ENCODE measurements at regions not wholly inside any gene's neighbourhood (a gene's known extent, or its start where the extent isn't known, plus 50 kb on each side); places are given as distances from the start of the nearest gene placed in this dataset.
"Not testable (repeated sequence)": the region's sequence is repeated elsewhere in the genome, so short reads cannot be mapped to it uniquely, and the experiment has no call there.

DNA sequence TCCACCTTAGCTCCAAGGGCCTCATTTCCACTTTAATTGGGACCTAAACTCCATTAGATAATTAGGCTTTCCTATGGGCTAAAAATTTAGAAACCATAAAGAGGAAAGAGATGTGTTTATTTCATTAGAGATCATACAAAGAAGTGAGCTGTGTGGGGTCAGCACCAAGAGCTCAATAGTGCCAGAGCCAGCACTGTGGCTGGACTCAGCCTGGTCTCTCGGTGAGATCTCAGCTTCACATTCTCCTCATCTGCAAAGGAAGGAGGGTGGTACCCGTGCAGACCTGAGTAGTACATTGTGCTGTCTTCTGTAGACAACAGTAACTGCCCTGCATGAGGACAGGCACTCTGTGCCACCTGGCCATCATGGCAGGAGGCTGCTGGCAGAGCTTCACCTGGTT is 136.1 kb upstream of the EPB41L4A start:
- TF ChIP-seq, protein P1, sequence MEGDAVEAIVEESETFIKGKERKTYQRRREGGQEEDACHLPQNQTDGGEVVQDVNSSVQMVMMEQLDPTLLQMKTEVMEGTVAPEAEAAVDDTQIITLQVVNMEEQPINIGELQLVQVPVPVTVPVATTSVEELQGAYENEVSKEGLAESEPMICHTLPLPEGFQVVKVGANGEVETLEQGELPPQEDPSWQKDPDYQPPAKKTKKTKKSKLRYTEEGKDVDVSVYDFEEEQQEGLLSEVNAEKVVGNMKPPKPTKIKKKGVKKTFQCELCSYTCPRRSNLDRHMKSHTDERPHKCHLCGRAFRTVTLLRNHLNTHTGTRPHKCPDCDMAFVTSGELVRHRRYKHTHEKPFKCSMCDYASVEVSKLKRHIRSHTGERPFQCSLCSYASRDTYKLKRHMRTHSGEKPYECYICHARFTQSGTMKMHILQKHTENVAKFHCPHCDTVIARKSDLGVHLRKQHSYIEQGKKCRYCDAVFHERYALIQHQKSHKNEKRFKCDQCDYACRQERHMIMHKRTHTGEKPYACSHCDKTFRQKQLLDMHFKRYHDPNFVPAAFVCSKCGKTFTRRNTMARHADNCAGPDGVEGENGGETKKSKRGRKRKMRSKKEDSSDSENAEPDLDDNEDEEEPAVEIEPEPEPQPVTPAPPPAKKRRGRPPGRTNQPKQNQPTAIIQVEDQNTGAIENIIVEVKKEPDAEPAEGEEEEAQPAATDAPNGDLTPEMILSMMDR (conservative IDR thresholded peaks at IDR 0.05): no peak
- Mint-ChIP-seq H3K4me3 (no peak overlapping the region), H3K9me3 (no peaks in the 10 kb centered on the region), H3K27ac (ENCODE audit: unreplicated experiment) (no peak overlapping the region), H3K27me3 (ENCODE audit: low read depth) (no peaks in the 10 kb centered on the region), H3K36me3 (ENCODE audit: low read depth) (no peaks in the 10 kb centered on the region), H3K4me1 (peaks cover 3% of the 10 kb centered on the region)
- no peak for DNase-seq (ENCODE audit: low read depth, low spot score)

DNA sequence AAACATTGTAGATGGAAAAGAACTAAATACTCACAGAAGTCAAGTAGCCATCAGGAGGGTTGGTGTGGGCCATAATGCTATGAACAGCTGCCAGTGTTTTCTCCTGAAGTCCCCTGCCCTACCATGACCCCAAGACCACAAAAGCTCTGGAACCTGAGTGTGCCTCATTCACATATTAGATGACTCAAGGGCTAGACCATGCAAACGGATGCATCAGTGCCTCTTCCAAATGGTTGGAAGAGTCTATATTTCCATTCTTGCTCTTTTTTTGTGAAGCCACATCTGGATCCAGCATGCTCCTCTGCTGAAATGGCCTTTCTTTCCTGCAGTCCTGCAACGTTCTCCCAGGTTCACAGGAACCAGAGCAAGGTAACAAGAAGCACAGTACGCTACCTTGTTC is 136.6 kb upstream of the EPB41L4A start:
- H3K4me3 Mint-ChIP-seq: no peak overlapping the region
- TF ChIP-seq, protein P1 (conservative IDR thresholded peaks at IDR 0.05): no peak
- H3K27me3 Mint-ChIP-seq (ENCODE audit: low read depth): no peaks in the 10 kb centered on the region
- peaks cover 3% of the 10 kb centered on the region for H3K4me1 Mint-ChIP-seq
- no peak for DNase-seq (ENCODE audit: low read depth, low spot score)
- H3K27ac Mint-ChIP-seq (ENCODE audit: unreplicated experiment): no peak overlapping the region
- H3K36me3 Mint-ChIP-seq (ENCODE audit: low read depth): no peaks in the 10 kb centered on the region
- no peaks in the 10 kb centered on the region for H3K9me3 Mint-ChIP-seq

DNA sequence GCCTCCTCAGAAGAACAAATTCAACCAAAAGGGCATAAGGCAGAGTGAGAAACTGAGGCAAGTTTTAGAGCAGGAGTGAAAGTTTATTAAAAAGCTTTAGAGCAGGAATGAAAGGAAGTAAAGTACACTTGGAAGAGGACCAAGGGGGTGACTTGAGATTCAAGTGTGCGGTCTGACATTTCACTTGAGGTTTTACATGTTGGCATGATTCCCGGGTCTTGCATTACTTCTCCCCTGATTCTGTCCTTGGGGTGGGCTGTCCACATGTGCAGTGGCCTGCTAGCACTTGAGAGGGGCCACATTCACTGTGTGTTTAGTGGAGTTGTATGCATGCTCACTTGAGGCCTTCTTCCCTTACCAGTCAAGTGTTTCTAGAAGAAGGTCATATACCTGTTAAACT is 140.4 kb upstream of the EPB41L4A start:
- not testable (repeated sequence) for H3K27me3 Mint-ChIP-seq (ENCODE audit: low read depth); H3K4me3 Mint-ChIP-seq; H3K27ac Mint-ChIP-seq (ENCODE audit: unreplicated experiment); DNase-seq (ENCODE audit: low read depth, low spot score); H3K4me1 Mint-ChIP-seq; H3K36me3 Mint-ChIP-seq (ENCODE audit: low read depth)
- H3K9me3 Mint-ChIP-seq: peaks cover 11% of the 10 kb centered on the region

DNA sequence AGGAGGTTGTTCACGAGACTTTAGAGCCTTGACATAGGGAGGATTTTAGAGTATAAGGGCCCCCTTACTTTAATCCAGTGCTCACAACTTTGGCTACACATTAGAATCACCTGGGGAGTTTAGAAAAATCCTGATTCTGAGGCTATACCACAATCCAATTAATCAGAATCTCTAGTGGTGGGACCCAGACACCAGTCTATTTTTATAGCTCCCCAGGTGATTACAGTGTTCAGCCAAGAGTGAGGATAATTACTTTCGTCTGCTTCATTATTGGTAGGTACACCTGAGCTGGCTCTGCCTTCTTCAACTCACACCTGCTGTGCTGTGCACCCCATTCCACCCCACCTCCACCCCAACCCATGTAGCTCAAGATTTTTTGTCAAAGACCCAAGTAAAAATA is 141.3 kb upstream of the EPB41L4A start:
- H3K36me3 Mint-ChIP-seq (ENCODE audit: low read depth): peaks cover 9% of the 10 kb centered on the region
- TF ChIP-seq, protein P1 (conservative IDR thresholded peaks at IDR 0.05): no peak
- H3K27ac Mint-ChIP-seq (ENCODE audit: unreplicated experiment): no peak overlapping the region
- H3K4me3 Mint-ChIP-seq: no peak overlapping the region
- DNase-seq (ENCODE audit: low read depth, low spot score): no peak
- peaks cover 16% of the 10 kb centered on the region for H3K9me3 Mint-ChIP-seq
- no peaks in the 10 kb centered on the region for H3K4me1 Mint-ChIP-seq
- H3K27me3 Mint-ChIP-seq (ENCODE audit: low read depth): no peaks in the 10 kb centered on the region

DNA sequence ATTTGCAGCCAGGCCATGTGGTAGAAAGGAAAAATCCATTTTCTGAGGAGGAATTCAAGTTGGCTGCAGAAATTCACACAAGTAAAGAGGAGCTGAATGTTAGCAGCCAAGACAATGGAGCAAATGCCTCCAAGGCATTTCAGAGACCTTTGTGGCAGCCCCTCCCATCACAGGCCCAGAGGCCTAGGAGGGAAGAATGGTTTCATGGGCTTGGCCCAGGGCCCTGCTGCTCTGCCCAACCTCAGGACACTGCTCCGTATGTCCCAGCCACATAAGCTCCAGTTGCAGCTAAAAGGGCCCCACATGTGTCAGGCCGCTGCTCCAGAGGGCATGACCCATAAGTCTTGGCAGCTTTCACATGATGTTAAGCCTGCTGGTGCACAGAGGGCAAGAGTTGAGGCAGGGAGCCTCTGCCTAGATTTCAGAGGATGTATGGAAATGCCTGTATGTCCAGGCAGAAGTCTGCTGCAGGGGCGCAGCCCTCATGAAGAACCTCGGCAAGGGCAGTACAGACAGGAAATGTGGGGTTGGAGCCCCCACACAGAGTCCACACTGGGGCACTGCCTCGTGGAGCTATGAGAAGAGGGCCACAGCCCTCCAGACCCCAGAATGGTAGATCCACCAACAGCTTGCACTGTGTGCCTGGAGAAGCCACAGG is 144.2 kb upstream of the EPB41L4A start:
- H3K27me3 Mint-ChIP-seq (ENCODE audit: low read depth): no peaks in the 10 kb centered on the region
- DNase-seq (ENCODE audit: low read depth, low spot score): no peak
- H3K9me3 Mint-ChIP-seq: peaks cover 16% of the 10 kb centered on the region
- no peak overlapping the region for H3K4me3 Mint-ChIP-seq
- H3K27ac Mint-ChIP-seq (ENCODE audit: unreplicated experiment): no peak overlapping the region
- TF ChIP-seq, protein P1 (conservative IDR thresholded peaks at IDR 0.05): no peak
- H3K4me1 Mint-ChIP-seq: no peaks in the 10 kb centered on the region
- H3K36me3 Mint-ChIP-seq (ENCODE audit: low read depth): peaks cover 9% of the 10 kb centered on the region

DNA sequence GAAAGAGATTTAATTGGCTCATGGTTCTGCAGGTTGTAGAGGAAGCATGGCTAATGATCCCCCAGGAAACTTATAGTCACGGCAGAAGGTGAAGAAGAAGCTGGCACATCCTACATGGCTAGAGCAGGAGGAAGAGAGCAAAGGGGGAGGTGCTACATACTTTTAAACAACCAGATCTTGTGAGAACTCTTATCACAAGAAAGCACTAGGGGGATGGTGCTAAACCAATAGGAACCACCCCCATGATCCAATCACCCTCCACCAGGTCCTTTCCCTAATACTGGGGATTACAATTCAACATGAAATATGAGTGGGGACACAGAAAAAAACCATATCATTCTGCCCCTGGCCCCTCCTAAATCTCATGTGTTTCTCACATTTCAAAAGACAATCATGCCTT is 147.2 kb upstream of the EPB41L4A start:
- TF ChIP-seq, protein P1 (conservative IDR thresholded peaks at IDR 0.05): no peak
- peaks cover 16% of the 10 kb centered on the region for H3K9me3 Mint-ChIP-seq
- no peaks in the 10 kb centered on the region for H3K27me3 Mint-ChIP-seq (ENCODE audit: low read depth)
- no peak overlapping the region for H3K27ac Mint-ChIP-seq (ENCODE audit: unreplicated experiment)
- H3K4me1 Mint-ChIP-seq: no peaks in the 10 kb centered on the region
- H3K36me3 Mint-ChIP-seq (ENCODE audit: low read depth): peaks cover 9% of the 10 kb centered on the region
- no peak overlapping the region for H3K4me3 Mint-ChIP-seq
- DNase-seq (ENCODE audit: low read depth, low spot score): no peak

All from neural crest cell (in vitro differentiated cells).